ENCODE measurements at regions not wholly inside any gene's neighbourhood (a gene's known extent, or its start where the extent isn't known, plus 50 kb on each side); places are given as distances from the start of the nearest gene placed in this dataset.

DNA sequence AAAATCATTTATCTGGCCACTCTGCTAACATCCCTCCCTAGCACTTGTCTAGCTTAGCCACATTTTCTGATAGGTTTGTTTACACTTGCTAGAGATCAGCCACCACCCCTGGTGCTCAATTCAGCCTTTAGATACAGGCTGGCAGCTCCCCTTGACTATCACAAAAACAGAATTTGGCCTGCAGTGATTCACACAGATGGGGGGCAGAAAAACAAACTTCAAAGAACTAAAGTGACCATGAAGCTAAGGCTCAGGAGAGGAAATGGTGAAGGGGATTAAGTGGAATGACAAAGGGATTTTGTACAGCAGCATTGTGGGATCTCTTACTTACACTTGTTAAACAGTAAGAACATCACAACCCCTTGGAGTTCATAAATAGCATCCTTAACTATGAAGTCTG lies 1718.0 kb upstream of the PCDH7 start:
- no peak for DNase-seq (ENCODE audit: insufficient read length, low spot score)
- no peak for FAIRE-seq
- TF ChIP-seq, protein P1, sequence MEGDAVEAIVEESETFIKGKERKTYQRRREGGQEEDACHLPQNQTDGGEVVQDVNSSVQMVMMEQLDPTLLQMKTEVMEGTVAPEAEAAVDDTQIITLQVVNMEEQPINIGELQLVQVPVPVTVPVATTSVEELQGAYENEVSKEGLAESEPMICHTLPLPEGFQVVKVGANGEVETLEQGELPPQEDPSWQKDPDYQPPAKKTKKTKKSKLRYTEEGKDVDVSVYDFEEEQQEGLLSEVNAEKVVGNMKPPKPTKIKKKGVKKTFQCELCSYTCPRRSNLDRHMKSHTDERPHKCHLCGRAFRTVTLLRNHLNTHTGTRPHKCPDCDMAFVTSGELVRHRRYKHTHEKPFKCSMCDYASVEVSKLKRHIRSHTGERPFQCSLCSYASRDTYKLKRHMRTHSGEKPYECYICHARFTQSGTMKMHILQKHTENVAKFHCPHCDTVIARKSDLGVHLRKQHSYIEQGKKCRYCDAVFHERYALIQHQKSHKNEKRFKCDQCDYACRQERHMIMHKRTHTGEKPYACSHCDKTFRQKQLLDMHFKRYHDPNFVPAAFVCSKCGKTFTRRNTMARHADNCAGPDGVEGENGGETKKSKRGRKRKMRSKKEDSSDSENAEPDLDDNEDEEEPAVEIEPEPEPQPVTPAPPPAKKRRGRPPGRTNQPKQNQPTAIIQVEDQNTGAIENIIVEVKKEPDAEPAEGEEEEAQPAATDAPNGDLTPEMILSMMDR (IDR thresholded peaks at IDR 0.05; ENCODE audit: insufficient read depth, missing control alignments): no peak

DNA sequence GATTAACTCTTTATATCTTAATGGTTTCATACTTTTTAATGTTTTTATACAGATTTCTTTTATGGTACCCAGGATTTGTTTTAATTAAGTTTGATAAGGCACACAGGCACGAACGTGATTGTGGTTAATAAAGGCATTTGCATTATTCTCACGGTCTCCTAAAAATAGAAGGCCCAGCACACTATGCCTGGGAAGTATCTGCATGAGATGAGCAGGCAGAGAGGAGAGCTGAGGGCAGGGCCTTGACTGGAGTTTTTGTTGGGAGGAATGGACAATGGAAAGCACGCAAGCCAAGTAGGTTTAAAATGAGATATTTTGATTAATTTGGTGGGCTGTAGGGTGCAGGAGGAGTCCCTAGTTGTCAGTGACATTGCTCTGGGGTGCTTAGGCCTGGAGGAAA lies 1714.3 kb upstream of the PCDH7 start:
- FAIRE-seq (no peak), DNase-seq (ENCODE audit: insufficient read length, low spot score) (no peak)
- TF ChIP-seq, protein P1 (IDR thresholded peaks at IDR 0.05; ENCODE audit: insufficient read depth, missing control alignments): no peak

DNA sequence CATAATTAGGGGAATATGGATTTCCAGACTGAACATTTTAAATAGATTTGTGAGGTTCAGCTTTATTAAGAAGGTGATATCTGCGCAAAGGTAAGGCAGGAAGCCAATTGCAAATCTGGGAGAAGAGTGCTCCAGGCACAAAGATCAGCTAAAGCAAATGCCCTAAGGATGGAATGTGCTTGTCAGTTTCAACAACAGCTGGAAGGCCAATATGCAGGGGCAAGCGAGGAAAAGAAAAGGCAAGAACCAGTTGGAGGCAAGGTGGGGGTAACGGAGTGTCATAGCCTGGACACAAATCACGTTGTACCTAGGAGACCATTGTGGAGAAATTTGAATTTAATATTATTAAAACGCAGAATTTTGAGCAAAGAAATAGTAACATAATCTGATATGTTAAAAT lies 1710.3 kb upstream of the PCDH7 start:
- no peak for FAIRE-seq
- DNase-seq (ENCODE audit: insufficient read length, low spot score): no peak
- TF ChIP-seq, protein P1 (IDR thresholded peaks at IDR 0.05; ENCODE audit: insufficient read depth, missing control alignments): no peak

DNA sequence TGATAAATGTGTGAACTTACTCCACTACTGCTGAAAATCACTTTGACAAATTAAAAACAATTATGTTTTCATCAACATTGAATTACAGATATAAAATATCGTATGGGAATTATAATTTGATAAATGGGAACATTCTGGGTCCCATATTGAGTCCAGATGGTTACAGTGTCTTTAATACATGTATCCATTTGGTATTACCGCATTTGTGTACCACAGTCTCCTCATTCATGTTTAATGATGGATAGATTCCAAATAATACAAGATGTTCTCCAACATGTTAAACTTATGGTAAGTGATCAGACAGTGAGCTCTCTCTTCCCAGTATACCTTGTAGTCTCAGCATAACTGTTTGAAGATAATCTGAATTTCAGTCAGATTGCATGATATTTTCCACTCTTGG lies 1706.8 kb upstream of the PCDH7 start:
- no peak for FAIRE-seq
- TF ChIP-seq, protein P1 (IDR thresholded peaks at IDR 0.05; ENCODE audit: insufficient read depth, missing control alignments): no peak
- no peak for DNase-seq (ENCODE audit: insufficient read length, low spot score)

DNA sequence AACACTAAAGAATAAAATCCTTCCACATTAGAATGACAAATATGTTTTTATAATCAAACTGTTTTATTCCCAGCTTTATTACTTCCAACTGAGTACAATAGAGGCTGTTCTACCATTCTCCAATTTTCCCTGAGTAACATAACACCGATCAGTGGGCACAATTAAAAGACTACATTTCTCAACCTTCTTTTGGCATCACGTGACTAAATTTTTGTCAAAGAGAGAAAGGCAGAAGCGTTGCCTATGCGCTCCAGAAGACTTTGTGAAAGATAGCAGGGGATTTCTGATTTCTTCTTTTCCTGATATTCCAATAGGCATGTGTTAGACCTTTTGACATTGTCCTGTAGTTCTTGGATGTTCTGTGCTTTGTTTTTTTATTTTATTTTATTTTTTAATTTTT lies 1705.6 kb upstream of the PCDH7 start:
- TF ChIP-seq, protein P1 (IDR thresholded peaks at IDR 0.05; ENCODE audit: insufficient read depth, missing control alignments): no peak
- DNase-seq (ENCODE audit: insufficient read length, low spot score) (no peak), FAIRE-seq (no peak)

DNA sequence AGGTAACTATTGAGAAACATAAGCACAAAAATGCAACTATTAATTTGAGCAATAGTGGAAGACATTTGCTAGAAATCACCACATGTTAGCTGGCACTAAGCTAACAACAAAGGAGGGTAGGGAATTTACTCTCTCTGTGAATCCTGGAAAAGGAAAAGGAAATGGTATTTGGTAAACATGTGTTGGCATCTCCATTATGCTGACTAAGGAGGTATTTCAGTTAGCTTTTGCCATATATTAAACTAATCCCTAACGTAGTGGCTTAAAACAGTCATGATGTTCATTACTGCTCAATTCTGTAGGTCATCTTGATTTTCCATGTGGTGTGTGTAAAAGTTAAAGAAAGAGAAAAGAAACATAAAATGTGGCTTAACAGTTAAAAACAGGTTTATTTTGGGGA lies 1686.5 kb upstream of the PCDH7 start:
- DNase-seq (ENCODE audit: insufficient read length, low spot score) (no peak), FAIRE-seq (no peak)
- TF ChIP-seq, protein P1 (IDR thresholded peaks at IDR 0.05; ENCODE audit: insufficient read depth, missing control alignments): no peak

DNA sequence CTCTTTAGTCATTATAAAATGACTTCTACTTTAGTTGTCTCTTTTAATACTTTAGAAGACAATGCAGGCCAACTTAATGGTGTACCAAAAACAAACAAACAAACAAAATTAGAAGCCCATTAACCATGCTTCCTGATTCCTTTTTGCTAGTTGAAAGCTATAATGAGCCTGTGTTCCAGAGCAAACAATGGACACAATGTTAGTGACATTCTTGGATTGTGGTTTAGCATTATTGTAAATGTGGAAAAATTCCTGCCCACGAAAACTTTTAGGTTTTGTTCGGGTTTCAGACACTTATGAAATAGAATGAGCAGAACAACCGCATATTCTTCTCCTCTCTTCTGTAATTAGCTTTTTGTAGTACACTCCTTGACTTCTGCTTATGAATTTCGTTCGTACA lies 1682.7 kb upstream of the PCDH7 start:
- TF ChIP-seq, protein P1 (IDR thresholded peaks at IDR 0.05; ENCODE audit: insufficient read depth, missing control alignments): no peak
- DNase-seq (ENCODE audit: insufficient read length, low spot score) (no peak), FAIRE-seq (no peak)
